Stomach (tissue), 4 donors: ENCODE measurements at regions not wholly inside any gene's neighbourhood (a gene's known extent, or its start where the extent isn't known, plus 50 kb on each side); places are given as distances from the start of the nearest gene placed in this dataset.

Experiments used
- EP300 ChIP-seq: sonication (generic); formaldehyde crosslinking; IDR thresholded peaks from one replicate; pipeline ENCODE4 v1.6.1; 2017; ENCODE audit warnings: antibody characterized with exemption
- POLR2AphosphoS5 ChIP-seq, 3 donors: sonication (generic); formaldehyde crosslinking; IDR thresholded peaks; one replicate each; pipeline ENCODE4 v1.6.1; 2016; ENCODE audit warnings: antibody characterized with exemption in 3 of 3
- TF ChIP-seq, protein P1 (sequence below), 7 experiments: fragments of 450-650 bp in 4 of 7; fragments of 200-600 bp in 3 of 7; sonication (generic) in 3 of 7; IDR thresholded peaks; one replicate each; pipeline ENCODE4 v1.5.1; 2016 to 2019; ENCODE audit warnings: antibody characterized with exemption in 7 of 7, control low read depth in 2 of 7, mild to moderate bottlenecking in 1 of 7

DNA sequence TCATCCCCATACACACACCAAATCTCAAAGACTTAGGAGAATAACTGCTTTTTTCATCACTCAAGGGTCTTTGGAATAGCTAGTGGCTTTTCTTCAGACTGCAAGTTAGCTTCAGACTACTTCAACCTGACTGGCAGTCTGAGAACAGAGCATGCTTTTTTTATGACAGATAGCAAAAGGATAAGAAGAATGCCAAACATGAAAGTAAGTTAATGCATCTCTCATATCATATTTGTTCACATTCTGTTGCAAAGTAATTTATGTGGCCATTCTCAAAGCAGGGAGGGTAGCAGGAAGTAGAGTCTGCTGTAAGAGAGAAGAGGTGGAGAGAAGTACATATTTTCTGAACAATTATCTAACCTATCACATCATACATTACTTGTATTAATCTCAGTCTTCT, 544.4 kb downstream of the ZPLD1 start:
- no peak for TF ChIP-seq EP300
- TF ChIP-seq, protein P1, sequence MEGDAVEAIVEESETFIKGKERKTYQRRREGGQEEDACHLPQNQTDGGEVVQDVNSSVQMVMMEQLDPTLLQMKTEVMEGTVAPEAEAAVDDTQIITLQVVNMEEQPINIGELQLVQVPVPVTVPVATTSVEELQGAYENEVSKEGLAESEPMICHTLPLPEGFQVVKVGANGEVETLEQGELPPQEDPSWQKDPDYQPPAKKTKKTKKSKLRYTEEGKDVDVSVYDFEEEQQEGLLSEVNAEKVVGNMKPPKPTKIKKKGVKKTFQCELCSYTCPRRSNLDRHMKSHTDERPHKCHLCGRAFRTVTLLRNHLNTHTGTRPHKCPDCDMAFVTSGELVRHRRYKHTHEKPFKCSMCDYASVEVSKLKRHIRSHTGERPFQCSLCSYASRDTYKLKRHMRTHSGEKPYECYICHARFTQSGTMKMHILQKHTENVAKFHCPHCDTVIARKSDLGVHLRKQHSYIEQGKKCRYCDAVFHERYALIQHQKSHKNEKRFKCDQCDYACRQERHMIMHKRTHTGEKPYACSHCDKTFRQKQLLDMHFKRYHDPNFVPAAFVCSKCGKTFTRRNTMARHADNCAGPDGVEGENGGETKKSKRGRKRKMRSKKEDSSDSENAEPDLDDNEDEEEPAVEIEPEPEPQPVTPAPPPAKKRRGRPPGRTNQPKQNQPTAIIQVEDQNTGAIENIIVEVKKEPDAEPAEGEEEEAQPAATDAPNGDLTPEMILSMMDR (IDR thresholded peaks at IDR 0.05): no peak
- no peak for TF ChIP-seq POLR2AphosphoS5 (IDR thresholded peaks at IDR 0.05)
